ENCODE measurements at regions not wholly inside any gene's neighbourhood (a gene's known extent, or its start where the extent isn't known, plus 50 kb on each side); places are given as distances from the start of the nearest gene placed in this dataset.
"Not testable (repeated sequence)": the region's sequence is repeated elsewhere in the genome, so short reads cannot be mapped to it uniquely, and the experiment has no call there.

- no peak overlapping the region for H2AFZ ChIP-seq (ENCODE audit: low read depth, low read length)
- no peaks in the 10 kb centered on the region for H3K79me2 ChIP-seq (ENCODE audit: low read length)
Observed at GRCh38 chr11:69874178-69874983, 55.2 kb upstream of the FGF3 start.

GRCh38 chr11:69874984-69875624 lies 55.9 kb upstream of the FGF3 start:
- Histone ChIP-seq H3K4me1 (ENCODE audit: low read length) (no peaks in the 10 kb centered on the region), H2AFZ (ENCODE audit: low read depth, low read length) (no peak overlapping the region), H3K9ac (ENCODE audit: low read length) (no peak overlapping the region), H3K79me2 (ENCODE audit: low read length) (no peaks in the 10 kb centered on the region), H3K4me3 (ENCODE audit: low read length) (no peak overlapping the region), H3K27ac (ENCODE audit: low read length) (no peak overlapping the region), H3K36me3 (replicated peaks; ENCODE audit: low read depth, low read length) (no peaks in the 10 kb centered on the region), H3K27me3 (ENCODE audit: low read depth, low read length) (peaks cover 7% of the 10 kb centered on the region; the same call in 1 of the 2 replicates), H3K4me2 (ENCODE audit: low read length) (no peak overlapping the region), H4K20me1 (ENCODE audit: insufficient read depth, low read length) (no peaks in the 10 kb centered on the region), H3K9me3 (ENCODE audit: insufficient read depth, low read length) (no peaks in the 10 kb centered on the region)
- no peak for TF ChIP-seq EZH2phosphoT487 (IDR thresholded peaks at IDR 0.05; ENCODE audit: low read depth)
- TF ChIP-seq CTCF (IDR thresholded peaks at IDR 0.05; ENCODE audit: low read depth, low read length) = no peak

More at GRCh38 chr11:69874178-69874983, 55.2 kb upstream of the FGF3 start:
- no peaks in the 10 kb centered on the region for H3K9me3 ChIP-seq (ENCODE audit: insufficient read depth, low read length)
- no peak overlapping the region for H3K4me2 ChIP-seq (ENCODE audit: low read length)
- no peaks in the 10 kb centered on the region for H4K20me1 ChIP-seq (ENCODE audit: insufficient read depth, low read length)
- no peaks in the 10 kb centered on the region for H3K4me1 ChIP-seq (ENCODE audit: low read length)
- H3K27ac ChIP-seq (ENCODE audit: low read length) = no peak overlapping the region
- H3K4me3 ChIP-seq (ENCODE audit: low read length) = no peak overlapping the region
- no peaks in the 10 kb centered on the region for H3K36me3 ChIP-seq (replicated peaks; ENCODE audit: low read depth, low read length)
- no peak for TF ChIP-seq CTCF (IDR thresholded peaks at IDR 0.05; ENCODE audit: low read depth, low read length)
- no peak for TF ChIP-seq EZH2phosphoT487 (IDR thresholded peaks at IDR 0.05; ENCODE audit: low read depth)
- no peak overlapping the region for H3K9ac ChIP-seq (ENCODE audit: low read length)
- H3K27me3 ChIP-seq (ENCODE audit: low read depth, low read length) = peaks cover 7% of the 10 kb centered on the region; the same call in 1 of the 2 replicates

- H2AFZ ChIP-seq (ENCODE audit: low read depth, low read length) = no peak overlapping the region
- no peaks in the 10 kb centered on the region for H3K79me2 ChIP-seq (ENCODE audit: low read length)
- H3K9me3 ChIP-seq (ENCODE audit: insufficient read depth, low read length) = no peaks in the 10 kb centered on the region
- H3K9ac ChIP-seq (ENCODE audit: low read length) = no peak overlapping the region
- peaks cover 7% of the 10 kb centered on the region; the same call in 1 of the 2 replicates for H3K27me3 ChIP-seq (ENCODE audit: low read depth, low read length)
- H3K27ac ChIP-seq (ENCODE audit: low read length) = no peak overlapping the region
- no peak for TF ChIP-seq CTCF (IDR thresholded peaks at IDR 0.05; ENCODE audit: low read depth, low read length)
- no peak for TF ChIP-seq EZH2phosphoT487 (IDR thresholded peaks at IDR 0.05; ENCODE audit: low read depth)
- H3K4me3 ChIP-seq (ENCODE audit: low read length) = no peak overlapping the region
- H3K4me1 ChIP-seq (ENCODE audit: low read length) = no peaks in the 10 kb centered on the region
- H3K36me3 ChIP-seq (replicated peaks; ENCODE audit: low read depth, low read length) = no peaks in the 10 kb centered on the region
- no peak overlapping the region for H3K4me2 ChIP-seq (ENCODE audit: low read length)
- no peaks in the 10 kb centered on the region for H4K20me1 ChIP-seq (ENCODE audit: insufficient read depth, low read length)
Observed at GRCh38 chr11:69876013-69876412, 56.8 kb upstream of the FGF3 start.

GRCh38 chr11:69877235-69877634 lies 58.0 kb upstream of the FGF3 start:
- Histone ChIP-seq H4K20me1 (ENCODE audit: insufficient read depth, low read length) (no peaks in the 10 kb centered on the region), H3K27ac (ENCODE audit: low read length) (no peak overlapping the region), H3K27me3 (ENCODE audit: low read depth, low read length) (peaks cover 7% of the 10 kb centered on the region; the same call in 1 of the 2 replicates), H3K4me2 (ENCODE audit: low read length) (no peak overlapping the region), H3K79me2 (ENCODE audit: low read length) (no peaks in the 10 kb centered on the region), H3K9me3 (ENCODE audit: insufficient read depth, low read length) (no peaks in the 10 kb centered on the region), H3K4me1 (ENCODE audit: low read length) (no peaks in the 10 kb centered on the region), H3K4me3 (ENCODE audit: low read length) (no peak overlapping the region), H2AFZ (ENCODE audit: low read depth, low read length) (no peak overlapping the region), H3K36me3 (replicated peaks; ENCODE audit: low read depth, low read length) (no peaks in the 10 kb centered on the region), H3K9ac (ENCODE audit: low read length) (no peak overlapping the region)
- TF ChIP-seq CTCF (IDR thresholded peaks at IDR 0.05; ENCODE audit: low read depth, low read length) = no peak
- no peak for TF ChIP-seq EZH2phosphoT487 (IDR thresholded peaks at IDR 0.05; ENCODE audit: low read depth)

- not testable (repeated sequence) for H3K9ac ChIP-seq (ENCODE audit: low read length)
Observed at GRCh38 chr11:69877704-69878103, 58.5 kb upstream of the FGF3 start.

More at GRCh38 chr11:69877704-69878103, 58.5 kb upstream of the FGF3 start:
- H2AFZ ChIP-seq (ENCODE audit: low read depth, low read length); H3K27ac ChIP-seq (ENCODE audit: low read length); H3K9me3 ChIP-seq (ENCODE audit: insufficient read depth, low read length); H3K4me1 ChIP-seq (ENCODE audit: low read length); H3K4me3 ChIP-seq (ENCODE audit: low read length); H3K27me3 ChIP-seq (ENCODE audit: low read depth, low read length); H3K79me2 ChIP-seq (ENCODE audit: low read length); H3K4me2 ChIP-seq (ENCODE audit: low read length); H4K20me1 ChIP-seq (ENCODE audit: insufficient read depth, low read length); H3K36me3 ChIP-seq (replicated peaks; ENCODE audit: low read depth, low read length): not testable (repeated sequence)
